GM18502 (cell line): ENCODE measurements at regions not wholly inside any gene's neighbourhood (a gene's known extent, or its start where the extent isn't known, plus 50 kb on each side); places are given as distances from the start of the nearest gene placed in this dataset.

Experiments
- ATAC-seq: cut with Tn5 transposase; IDR thresholded peaks from one replicate; pipeline ENCODE4 v1.9.1; 2021; ENCODE audit warnings: mild to moderate bottlenecking; ENCODE audit not compliant: unreplicated experiment, poor library complexity

- peak; percentile 92 for ATAC-seq
These were observed 146.8 kb downstream of the SH3BGRL2 start for GRCh38 chr6:79777713-79778579.

GRCh38 chr6:79776076-79776475 lies 144.9 kb downstream of the SH3BGRL2 start:
- no peak for ATAC-seq

GRCh38 chr6:79775222-79775621 lies 144.1 kb downstream of the SH3BGRL2 start:
- no peak for ATAC-seq

GRCh38 chr6:79764747-79765146 lies 133.6 kb downstream of the SH3BGRL2 start:
- ATAC-seq: no peak

- no peak for ATAC-seq
These were observed 132.2 kb downstream of the SH3BGRL2 start for GRCh38 chr6:79763301-79763700.

- ATAC-seq: no peak
These were observed 131.2 kb downstream of the SH3BGRL2 start for GRCh38 chr6:79762370-79762769.

GRCh38 chr6:79756496-79756895 lies 125.4 kb downstream of the SH3BGRL2 start:
- ATAC-seq: no peak

- ATAC-seq: no peak
These were observed 124.8 kb downstream of the SH3BGRL2 start for GRCh38 chr6:79755967-79756366.
